ENCODE measurements at regions not wholly inside any gene's neighbourhood (a gene's known extent, or its start where the extent isn't known, plus 50 kb on each side); places are given as distances from the start of the nearest gene placed in this dataset.

- no peak for TF ChIP-seq CTCF (IDR thresholded peaks at IDR 0.05)
- TF ChIP-seq POLR2A (IDR thresholded peaks at IDR 0.05) = no peak
Observed at GRCh38 chr21:27213303-27213702, 246.4 kb upstream of the ADAMTS5 start.
